GM23338 (cell line): ENCODE measurements at regions not wholly inside any gene's neighbourhood (a gene's known extent, or its start where the extent isn't known, plus 50 kb on each side); places are given as distances from the start of the nearest gene placed in this dataset.

Experiments
- ATAC-seq: fragments of 200-7000 bp; cut with Tn5 transposase; 3 replicates; pipeline ENCODE4 v1.9.1; 2020
- DNase-seq: peaks from one replicate; pipeline ENCODE4 v3.0.0-alpha.2; 2015; ENCODE audit warnings: low spot score
- H2AFZ ChIP-seq: fragments of 200-600 bp; sonication (generic); 2 replicates; pipeline ENCODE4 v1.8.0; 2016; ENCODE audit warnings: antibody characterized with exemption, mild to moderate bottlenecking, moderate library complexity
- H3F3A ChIP-seq: fragments of 200-600 bp; sonication (generic); replicated peaks from 2 replicates; pipeline ENCODE4 v1.8.0; 2017; ENCODE audit warnings: antibody characterized with exemption, mixed run types, low read depth
- H3K27ac ChIP-seq: fragments of 200-600 bp; sonication (generic); 2 replicates; pipeline ENCODE4 v1.6.1; 2016; ENCODE audit warnings: low read depth
- H3K27me3 ChIP-seq: fragments of 200-600 bp; sonication (generic); 2 replicates; pipeline ENCODE4 v1.8.0; 2016; ENCODE audit warnings: mild to moderate bottlenecking, mixed run types, moderate library complexity; ENCODE audit not compliant: insufficient read depth
- H3K36me3 ChIP-seq: fragments of 200-600 bp; sonication (generic); 2 replicates; pipeline ENCODE4 v1.8.0; 2016; ENCODE audit warnings: mild to moderate bottlenecking; ENCODE audit not compliant: insufficient read depth
- H3K4me1 ChIP-seq: fragments of 200-600 bp; sonication (generic); 2 replicates; pipeline ENCODE4 v1.8.0; 2016; ENCODE audit warnings: mild to moderate bottlenecking, moderate library complexity; ENCODE audit not compliant: insufficient read depth
- H3K4me2 ChIP-seq: fragments of 200-600 bp; sonication (generic); 2 replicates; pipeline ENCODE4 v1.7.1; 2017; ENCODE audit warnings: mixed run types
- H3K4me3 ChIP-seq: fragments of 200-600 bp; sonication (generic); 2 replicates; pipeline ENCODE4 v1.6.1; 2016; ENCODE audit warnings: mixed run types
- H3K79me2 ChIP-seq: fragments of 200-600 bp; sonication (generic); replicated peaks from 2 replicates; pipeline ENCODE4 v1.8.0; 2017; ENCODE audit warnings: mild to moderate bottlenecking; ENCODE audit not compliant: insufficient read depth
- H3K9me2 ChIP-seq: fragments of 200-600 bp; sonication (generic); 2 replicates; pipeline ENCODE4 v1.8.0; 2017; ENCODE audit not compliant: insufficient read depth
- H4K20me1 ChIP-seq: fragments of 200-600 bp; sonication (generic); replicated peaks from 2 replicates; pipeline ENCODE4 v1.8.0; 2017; ENCODE audit warnings: mild to moderate bottlenecking; ENCODE audit not compliant: insufficient read depth
- H3K27ac Mint-ChIP-seq: 2 replicates; pipeline ENCODE4 v1.8.0; 2020; ENCODE audit warnings: inconsistent platforms, mild to moderate bottlenecking, moderate library complexity, mixed read lengths
- H3K27me3 Mint-ChIP-seq: 3 replicates; pipeline ENCODE4 v1.8.0; 2022; ENCODE audit warnings: low read depth, mild to moderate bottlenecking, moderate library complexity, mixed read lengths, inconsistent platforms; ENCODE audit not compliant: insufficient read depth, poor library complexity
- H3K36me3 Mint-ChIP-seq: 3 replicates; pipeline ENCODE4 v1.8.0; 2021; ENCODE audit warnings: low read depth, mild to moderate bottlenecking, inconsistent platforms, moderate library complexity, mixed read lengths
- H3K4me1 Mint-ChIP-seq: 3 replicates; pipeline ENCODE4 v1.8.0; 2020; ENCODE audit warnings: mild to moderate bottlenecking, inconsistent platforms, mixed read lengths
- H3K4me3 Mint-ChIP-seq: 3 replicates; pipeline ENCODE4 v1.8.0; 2021; ENCODE audit warnings: moderate library complexity, mild to moderate bottlenecking, inconsistent platforms, mixed read lengths
- H3K9me3 Mint-ChIP-seq: 3 replicates; pipeline ENCODE4 v1.8.0; 2020; ENCODE audit warnings: moderate library complexity, mild to moderate bottlenecking, inconsistent platforms, mixed read lengths
- CREB1 ChIP-seq: fragments of 250-450 bp; sonication (Bioruptor Pico); IDR thresholded peaks from 2 replicates; pipeline ENCODE4 v1.5.0; 2020; ENCODE audit warnings: low read depth, mild to moderate bottlenecking, moderate library complexity
- EZH2 ChIP-seq: fragments of 200-600 bp; sonication (generic); IDR thresholded peaks from one replicate; pipeline ENCODE4 v1.8.0; 2017; ENCODE audit warnings: antibody characterized with exemption, mild to moderate bottlenecking, low read depth; ENCODE audit not compliant: unreplicated experiment
- EZH2phosphoT487 ChIP-seq: fragments of 200-600 bp; sonication (generic); IDR thresholded peaks from one replicate; pipeline ENCODE4 v1.8.1; 2018; ENCODE audit warnings: antibody characterized with exemption; ENCODE audit not compliant: unreplicated experiment
- JUNB ChIP-seq: IDR thresholded peaks from one replicate; pipeline ENCODE4 v1.6.1; 2016; ENCODE audit warnings: antibody characterized with exemption; ENCODE audit not compliant: unreplicated experiment
- NANOG ChIP-seq: IDR thresholded peaks from 2 replicates; pipeline ENCODE4 v1.6.1; 2016; ENCODE audit warnings: antibody characterized with exemption, borderline replicate concordance
- POLR2AphosphoS5 ChIP-seq: IDR thresholded peaks from 2 replicates; pipeline ENCODE4 v1.6.1; 2016; ENCODE audit warnings: antibody characterized with exemption, low read depth
- STAT1 ChIP-seq: IDR thresholded peaks from one replicate; pipeline ENCODE4 v1.6.1; 2016; ENCODE audit warnings: antibody characterized with exemption; ENCODE audit not compliant: unreplicated experiment
- ZNF114 ChIP-seq: fragments of 250-450 bp; sonication (Bioruptor Pico); IDR thresholded peaks from 2 replicates; pipeline ENCODE4 v1.5.0; 2020; ENCODE audit warnings: mild to moderate bottlenecking, moderate library complexity
- ZNF331 ChIP-seq: fragments of 250-450 bp; sonication (Bioruptor Pico); IDR thresholded peaks from 2 replicates; pipeline ENCODE4 v1.5.0; 2020; ENCODE audit warnings: low read depth, mild to moderate bottlenecking, moderate library complexity
- TF ChIP-seq, protein P1 (sequence below): IDR thresholded peaks from 2 replicates; pipeline ENCODE4 v1.6.1; 2016; ENCODE audit warnings: antibody characterized with exemption
- TF ChIP-seq, protein P2 (sequence below): IDR thresholded peaks from one replicate; pipeline ENCODE4 v1.6.1; 2018; ENCODE audit warnings: antibody characterized with exemption; ENCODE audit not compliant: unreplicated experiment
- TF ChIP-seq, protein P3 (sequence below): fragments of 250-450 bp; sonication (Bioruptor Pico); IDR thresholded peaks from 2 replicates; pipeline ENCODE4 v1.5.0; 2020; ENCODE audit warnings: mild to moderate bottlenecking, moderate library complexity
- TF ChIP-seq, protein P4 (sequence below), 2 experiments: fragments of 200-600 bp in 1 of 2; sonication (generic) in 1 of 2; conservative IDR thresholded peaks; 2 replicates each; pipeline versions ENCODE4 v1.5.1 to v1.6.1; 2016 to 2017; ENCODE audit warnings: antibody characterized with exemption in 2 of 2, low read depth in 2 of 2, mild to moderate bottlenecking in 2 of 2, moderate library complexity in 1 of 2

DNA sequence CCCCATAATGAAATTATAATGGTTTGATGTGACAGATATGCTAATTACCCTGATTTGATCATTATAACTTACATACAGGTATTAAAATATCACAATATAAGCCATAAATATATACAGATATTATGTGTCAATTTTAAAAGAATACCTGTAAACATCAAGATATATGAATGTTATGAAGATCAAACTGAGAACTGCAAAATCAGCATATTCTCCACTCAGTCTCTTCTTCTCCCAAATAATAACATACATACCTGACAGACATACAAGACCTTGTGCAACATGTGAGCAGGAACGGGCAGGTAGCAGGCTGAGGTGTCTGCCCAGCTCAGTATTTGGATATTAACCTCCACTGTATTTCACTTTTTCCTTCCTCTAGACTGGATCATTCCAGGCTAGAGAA lies 547.2 kb downstream of the UQCRFS1 start:
- no peak for TF ChIP-seq CREB1
- TF ChIP-seq EZH2phosphoT487: no peak
- no peak for TF ChIP-seq ZNF114 (CRISPR knock-in tag)
- TF ChIP-seq POLR2AphosphoS5: no peak
- TF ChIP-seq, protein P1, sequence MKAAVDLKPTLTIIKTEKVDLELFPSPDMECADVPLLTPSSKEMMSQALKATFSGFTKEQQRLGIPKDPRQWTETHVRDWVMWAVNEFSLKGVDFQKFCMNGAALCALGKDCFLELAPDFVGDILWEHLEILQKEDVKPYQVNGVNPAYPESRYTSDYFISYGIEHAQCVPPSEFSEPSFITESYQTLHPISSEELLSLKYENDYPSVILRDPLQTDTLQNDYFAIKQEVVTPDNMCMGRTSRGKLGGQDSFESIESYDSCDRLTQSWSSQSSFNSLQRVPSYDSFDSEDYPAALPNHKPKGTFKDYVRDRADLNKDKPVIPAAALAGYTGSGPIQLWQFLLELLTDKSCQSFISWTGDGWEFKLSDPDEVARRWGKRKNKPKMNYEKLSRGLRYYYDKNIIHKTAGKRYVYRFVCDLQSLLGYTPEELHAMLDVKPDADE: no peak
- TF ChIP-seq, protein P2, sequence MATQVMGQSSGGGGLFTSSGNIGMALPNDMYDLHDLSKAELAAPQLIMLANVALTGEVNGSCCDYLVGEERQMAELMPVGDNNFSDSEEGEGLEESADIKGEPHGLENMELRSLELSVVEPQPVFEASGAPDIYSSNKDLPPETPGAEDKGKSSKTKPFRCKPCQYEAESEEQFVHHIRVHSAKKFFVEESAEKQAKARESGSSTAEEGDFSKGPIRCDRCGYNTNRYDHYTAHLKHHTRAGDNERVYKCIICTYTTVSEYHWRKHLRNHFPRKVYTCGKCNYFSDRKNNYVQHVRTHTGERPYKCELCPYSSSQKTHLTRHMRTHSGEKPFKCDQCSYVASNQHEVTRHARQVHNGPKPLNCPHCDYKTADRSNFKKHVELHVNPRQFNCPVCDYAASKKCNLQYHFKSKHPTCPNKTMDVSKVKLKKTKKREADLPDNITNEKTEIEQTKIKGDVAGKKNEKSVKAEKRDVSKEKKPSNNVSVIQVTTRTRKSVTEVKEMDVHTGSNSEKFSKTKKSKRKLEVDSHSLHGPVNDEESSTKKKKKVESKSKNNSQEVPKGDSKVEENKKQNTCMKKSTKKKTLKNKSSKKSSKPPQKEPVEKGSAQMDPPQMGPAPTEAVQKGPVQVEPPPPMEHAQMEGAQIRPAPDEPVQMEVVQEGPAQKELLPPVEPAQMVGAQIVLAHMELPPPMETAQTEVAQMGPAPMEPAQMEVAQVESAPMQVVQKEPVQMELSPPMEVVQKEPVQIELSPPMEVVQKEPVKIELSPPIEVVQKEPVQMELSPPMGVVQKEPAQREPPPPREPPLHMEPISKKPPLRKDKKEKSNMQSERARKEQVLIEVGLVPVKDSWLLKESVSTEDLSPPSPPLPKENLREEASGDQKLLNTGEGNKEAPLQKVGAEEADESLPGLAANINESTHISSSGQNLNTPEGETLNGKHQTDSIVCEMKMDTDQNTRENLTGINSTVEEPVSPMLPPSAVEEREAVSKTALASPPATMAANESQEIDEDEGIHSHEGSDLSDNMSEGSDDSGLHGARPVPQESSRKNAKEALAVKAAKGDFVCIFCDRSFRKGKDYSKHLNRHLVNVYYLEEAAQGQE: no peak
- no peak for TF ChIP-seq JUNB
- TF ChIP-seq EZH2: no peak
- TF ChIP-seq NANOG: no peak
- TF ChIP-seq, protein P3, sequence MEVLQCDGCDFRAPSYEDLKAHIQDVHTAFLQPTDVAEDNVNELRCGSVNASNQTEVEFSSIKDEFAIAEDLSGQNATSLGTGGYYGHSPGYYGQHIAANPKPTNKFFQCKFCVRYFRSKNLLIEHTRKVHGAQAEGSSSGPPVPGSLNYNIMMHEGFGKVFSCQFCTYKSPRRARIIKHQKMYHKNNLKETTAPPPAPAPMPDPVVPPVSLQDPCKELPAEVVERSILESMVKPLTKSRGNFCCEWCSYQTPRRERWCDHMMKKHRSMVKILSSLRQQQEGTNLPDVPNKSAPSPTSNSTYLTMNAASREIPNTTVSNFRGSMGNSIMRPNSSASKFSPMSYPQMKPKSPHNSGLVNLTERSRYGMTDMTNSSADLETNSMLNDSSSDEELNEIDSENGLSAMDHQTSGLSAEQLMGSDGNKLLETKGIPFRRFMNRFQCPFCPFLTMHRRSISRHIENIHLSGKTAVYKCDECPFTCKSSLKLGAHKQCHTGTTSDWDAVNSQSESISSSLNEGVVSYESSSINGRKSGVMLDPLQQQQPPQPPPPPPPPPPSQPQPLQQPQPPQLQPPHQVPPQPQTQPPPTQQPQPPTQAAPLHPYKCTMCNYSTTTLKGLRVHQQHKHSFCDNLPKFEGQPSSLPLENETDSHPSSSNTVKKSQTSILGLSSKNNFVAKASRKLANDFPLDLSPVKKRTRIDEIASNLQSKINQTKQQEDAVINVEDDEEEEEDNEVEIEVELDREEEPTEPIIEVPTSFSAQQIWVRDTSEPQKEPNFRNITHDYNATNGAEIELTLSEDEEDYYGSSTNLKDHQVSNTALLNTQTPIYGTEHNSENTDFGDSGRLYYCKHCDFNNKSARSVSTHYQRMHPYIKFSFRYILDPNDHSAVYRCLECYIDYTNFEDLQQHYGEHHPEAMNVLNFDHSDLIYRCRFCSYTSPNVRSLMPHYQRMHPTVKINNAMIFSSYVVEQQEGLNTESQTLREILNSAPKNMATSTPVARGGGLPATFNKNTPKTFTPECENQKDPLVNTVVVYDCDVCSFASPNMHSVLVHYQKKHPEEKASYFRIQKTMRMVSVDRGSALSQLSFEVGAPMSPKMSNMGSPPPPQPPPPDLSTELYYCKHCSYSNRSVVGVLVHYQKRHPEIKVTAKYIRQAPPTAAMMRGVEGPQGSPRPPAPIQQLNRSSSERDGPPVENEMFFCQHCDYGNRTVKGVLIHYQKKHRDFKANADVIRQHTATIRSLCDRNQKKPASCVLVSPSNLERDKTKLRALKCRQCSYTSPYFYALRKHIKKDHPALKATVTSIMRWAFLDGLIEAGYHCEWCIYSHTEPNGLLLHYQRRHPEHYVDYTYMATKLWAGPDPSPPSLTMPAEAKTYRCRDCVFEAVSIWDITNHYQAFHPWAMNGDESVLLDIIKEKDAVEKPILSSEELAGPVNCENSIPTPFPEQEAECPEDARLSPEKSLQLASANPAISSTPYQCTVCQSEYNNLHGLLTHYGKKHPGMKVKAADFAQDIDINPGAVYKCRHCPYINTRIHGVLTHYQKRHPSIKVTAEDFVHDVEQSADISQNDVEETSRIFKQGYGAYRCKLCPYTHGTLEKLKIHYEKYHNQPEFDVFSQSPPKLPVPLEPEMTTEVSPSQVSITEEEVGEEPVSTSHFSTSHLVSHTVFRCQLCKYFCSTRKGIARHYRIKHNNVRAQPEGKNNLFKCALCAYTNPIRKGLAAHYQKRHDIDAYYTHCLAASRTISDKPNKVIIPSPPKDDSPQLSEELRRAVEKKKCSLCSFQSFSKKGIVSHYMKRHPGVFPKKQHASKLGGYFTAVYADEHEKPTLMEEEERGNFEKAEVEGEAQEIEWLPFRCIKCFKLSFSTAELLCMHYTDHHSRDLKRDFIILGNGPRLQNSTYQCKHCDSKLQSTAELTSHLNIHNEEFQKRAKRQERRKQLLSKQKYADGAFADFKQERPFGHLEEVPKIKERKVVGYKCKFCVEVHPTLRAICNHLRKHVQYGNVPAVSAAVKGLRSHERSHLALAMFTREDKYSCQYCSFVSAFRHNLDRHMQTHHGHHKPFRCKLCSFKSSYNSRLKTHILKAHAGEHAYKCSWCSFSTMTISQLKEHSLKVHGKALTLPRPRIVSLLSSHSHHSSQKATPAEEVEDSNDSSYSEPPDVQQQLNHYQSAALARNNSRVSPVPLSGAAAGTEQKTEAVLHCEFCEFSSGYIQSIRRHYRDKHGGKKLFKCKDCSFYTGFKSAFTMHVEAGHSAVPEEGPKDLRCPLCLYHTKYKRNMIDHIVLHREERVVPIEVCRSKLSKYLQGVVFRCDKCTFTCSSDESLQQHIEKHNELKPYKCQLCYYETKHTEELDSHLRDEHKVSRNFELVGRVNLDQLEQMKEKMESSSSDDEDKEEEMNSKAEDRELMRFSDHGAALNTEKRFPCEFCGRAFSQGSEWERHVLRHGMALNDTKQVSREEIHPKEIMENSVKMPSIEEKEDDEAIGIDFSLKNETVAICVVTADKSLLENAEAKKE (CRISPR knock-in tag): no peak
- no peak for TF ChIP-seq ZNF331 (CRISPR knock-in tag)
- TF ChIP-seq STAT1: no peak
- TF ChIP-seq, protein P4, sequence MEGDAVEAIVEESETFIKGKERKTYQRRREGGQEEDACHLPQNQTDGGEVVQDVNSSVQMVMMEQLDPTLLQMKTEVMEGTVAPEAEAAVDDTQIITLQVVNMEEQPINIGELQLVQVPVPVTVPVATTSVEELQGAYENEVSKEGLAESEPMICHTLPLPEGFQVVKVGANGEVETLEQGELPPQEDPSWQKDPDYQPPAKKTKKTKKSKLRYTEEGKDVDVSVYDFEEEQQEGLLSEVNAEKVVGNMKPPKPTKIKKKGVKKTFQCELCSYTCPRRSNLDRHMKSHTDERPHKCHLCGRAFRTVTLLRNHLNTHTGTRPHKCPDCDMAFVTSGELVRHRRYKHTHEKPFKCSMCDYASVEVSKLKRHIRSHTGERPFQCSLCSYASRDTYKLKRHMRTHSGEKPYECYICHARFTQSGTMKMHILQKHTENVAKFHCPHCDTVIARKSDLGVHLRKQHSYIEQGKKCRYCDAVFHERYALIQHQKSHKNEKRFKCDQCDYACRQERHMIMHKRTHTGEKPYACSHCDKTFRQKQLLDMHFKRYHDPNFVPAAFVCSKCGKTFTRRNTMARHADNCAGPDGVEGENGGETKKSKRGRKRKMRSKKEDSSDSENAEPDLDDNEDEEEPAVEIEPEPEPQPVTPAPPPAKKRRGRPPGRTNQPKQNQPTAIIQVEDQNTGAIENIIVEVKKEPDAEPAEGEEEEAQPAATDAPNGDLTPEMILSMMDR (conservative IDR thresholded peaks at IDR 0.05; ENCODE audit: low read depth in 2 of 2): no peak
- ATAC-seq: no peak
- H3K27ac ChIP-seq: no peak overlapping the region
- no peaks in the 10 kb centered on the region for H3F3A ChIP-seq
- no peaks in the 10 kb centered on the region for H3K36me3 ChIP-seq
- no peaks in the 10 kb centered on the region for H3K27me3 Mint-ChIP-seq
- H3K36me3 Mint-ChIP-seq: peaks cover 33% of the 10 kb centered on the region
- no peak overlapping the region for H3K27ac Mint-ChIP-seq
- no peak overlapping the region for H3K4me3 Mint-ChIP-seq
- H3K4me1 Mint-ChIP-seq: no peaks in the 10 kb centered on the region
- H3K79me2 ChIP-seq: no peaks in the 10 kb centered on the region
- no peak for DNase-seq
- H3K9me3 Mint-ChIP-seq: peaks cover 35% of the 10 kb centered on the region
- no peaks in the 10 kb centered on the region for H3K4me1 ChIP-seq
- no peaks in the 10 kb centered on the region for H3K27me3 ChIP-seq
- H4K20me1 ChIP-seq: no peaks in the 10 kb centered on the region
- no peak overlapping the region for H3K4me2 ChIP-seq
- H2AFZ ChIP-seq: no peak overlapping the region
- H3K9me2 ChIP-seq: no peaks in the 10 kb centered on the region
- no peak overlapping the region for H3K4me3 ChIP-seq
